ENCODE measurements at regions not wholly inside any gene's neighbourhood (a gene's known extent, or its start where the extent isn't known, plus 50 kb on each side); places are given as distances from the start of the nearest gene placed in this dataset.

GRCh38 chr9:73911804-73912203, 585.3 kb upstream of the RORB start:
- no peaks in the 10 kb centered on the region for H3F3A ChIP-seq (ENCODE audit: insufficient read depth)
- H3K9me2 ChIP-seq (replicated peaks; ENCODE audit: insufficient read depth, low read length): no peaks in the 10 kb centered on the region
- no peaks in the 10 kb centered on the region for H3K36me3 ChIP-seq (ENCODE audit: low read length)
- no peak overlapping the region for H3K9ac ChIP-seq (ENCODE audit: low read length)
- no peak overlapping the region for H3K4me2 ChIP-seq (ENCODE audit: low read depth, low read length, poor library complexity, severe bottlenecking)
- TF ChIP-seq, protein P1, sequence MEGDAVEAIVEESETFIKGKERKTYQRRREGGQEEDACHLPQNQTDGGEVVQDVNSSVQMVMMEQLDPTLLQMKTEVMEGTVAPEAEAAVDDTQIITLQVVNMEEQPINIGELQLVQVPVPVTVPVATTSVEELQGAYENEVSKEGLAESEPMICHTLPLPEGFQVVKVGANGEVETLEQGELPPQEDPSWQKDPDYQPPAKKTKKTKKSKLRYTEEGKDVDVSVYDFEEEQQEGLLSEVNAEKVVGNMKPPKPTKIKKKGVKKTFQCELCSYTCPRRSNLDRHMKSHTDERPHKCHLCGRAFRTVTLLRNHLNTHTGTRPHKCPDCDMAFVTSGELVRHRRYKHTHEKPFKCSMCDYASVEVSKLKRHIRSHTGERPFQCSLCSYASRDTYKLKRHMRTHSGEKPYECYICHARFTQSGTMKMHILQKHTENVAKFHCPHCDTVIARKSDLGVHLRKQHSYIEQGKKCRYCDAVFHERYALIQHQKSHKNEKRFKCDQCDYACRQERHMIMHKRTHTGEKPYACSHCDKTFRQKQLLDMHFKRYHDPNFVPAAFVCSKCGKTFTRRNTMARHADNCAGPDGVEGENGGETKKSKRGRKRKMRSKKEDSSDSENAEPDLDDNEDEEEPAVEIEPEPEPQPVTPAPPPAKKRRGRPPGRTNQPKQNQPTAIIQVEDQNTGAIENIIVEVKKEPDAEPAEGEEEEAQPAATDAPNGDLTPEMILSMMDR (IDR thresholded peaks at IDR 0.05; ENCODE audit: insufficient read depth, low read length, poor library complexity, severe bottlenecking): no peak
- no peak for TF ChIP-seq EZH2phosphoT487 (conservative IDR thresholded peaks at IDR 0.05; ENCODE audit: low read length)
- no peaks in the 10 kb centered on the region for H3K79me2 ChIP-seq (ENCODE audit: insufficient read depth, low read length)
- no peak overlapping the region for H2AFZ ChIP-seq (ENCODE audit: low read depth, low read length, severe bottlenecking)
- no peak overlapping the region for H3K4me3 ChIP-seq (ENCODE audit: insufficient read depth, low read length, poor library complexity, severe bottlenecking)
- no peaks in the 10 kb centered on the region for H3K27me3 ChIP-seq (ENCODE audit: low read length)
- no peaks in the 10 kb centered on the region for H3K9me3 ChIP-seq (ENCODE audit: insufficient read depth, low read length)
- H4K20me1 ChIP-seq (ENCODE audit: low read depth, low read length): no peaks in the 10 kb centered on the region
- no peak overlapping the region for H3K27ac ChIP-seq (ENCODE audit: low read depth, low read length)

DNA sequence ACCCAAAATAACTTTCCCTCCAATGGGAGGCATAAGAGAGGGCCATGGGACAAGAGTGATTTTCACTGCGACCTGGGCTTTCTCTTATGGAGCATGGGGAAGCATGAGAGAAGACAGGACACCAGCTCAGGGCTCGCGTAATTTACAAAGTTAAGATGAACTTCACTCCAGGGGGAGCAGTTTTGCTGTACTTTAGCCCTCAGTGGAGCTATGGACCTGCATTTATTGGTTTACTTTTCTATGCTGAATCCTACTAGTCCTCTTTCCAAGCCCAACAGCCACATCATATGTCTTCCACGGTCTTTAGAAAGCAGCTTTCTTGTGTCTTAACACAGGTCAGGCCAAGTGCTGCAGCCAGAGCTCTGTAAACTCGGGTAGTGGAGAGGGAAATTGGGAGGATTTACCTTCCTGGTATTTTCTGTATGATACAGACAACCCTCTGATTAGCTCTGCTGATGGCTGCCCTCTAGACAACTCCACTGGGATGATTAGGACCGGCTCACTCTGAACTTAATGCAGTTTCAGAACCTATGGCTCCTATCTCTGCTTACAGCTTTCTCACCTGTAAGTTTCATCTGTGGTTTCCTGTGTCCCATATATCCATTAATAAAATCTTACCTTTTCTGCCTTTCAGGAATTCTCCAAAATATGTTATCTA, 581.0 kb upstream of the RORB start:
- Histone ChIP-seq H3K9ac (ENCODE audit: low read length) (no peak overlapping the region), H3K4me3 (ENCODE audit: insufficient read depth, low read length, poor library complexity, severe bottlenecking) (no peak overlapping the region), H3K9me3 (ENCODE audit: insufficient read depth, low read length) (no peaks in the 10 kb centered on the region), H2AFZ (ENCODE audit: low read depth, low read length, severe bottlenecking) (no peak overlapping the region), H4K20me1 (ENCODE audit: low read depth, low read length) (no peaks in the 10 kb centered on the region), H3K27ac (ENCODE audit: low read depth, low read length) (no peak overlapping the region), H3K79me2 (ENCODE audit: insufficient read depth, low read length) (no peaks in the 10 kb centered on the region), H3K4me2 (ENCODE audit: low read depth, low read length, poor library complexity, severe bottlenecking) (no peak overlapping the region), H3K9me2 (replicated peaks; ENCODE audit: insufficient read depth, low read length) (no peaks in the 10 kb centered on the region), H3F3A (ENCODE audit: insufficient read depth) (no peaks in the 10 kb centered on the region), H3K27me3 (ENCODE audit: low read length) (no peaks in the 10 kb centered on the region), H3K36me3 (ENCODE audit: low read length) (no peaks in the 10 kb centered on the region)
- TF ChIP-seq, protein P1 (IDR thresholded peaks at IDR 0.05; ENCODE audit: insufficient read depth, low read length, poor library complexity, severe bottlenecking): no peak
- TF ChIP-seq EZH2phosphoT487 (conservative IDR thresholded peaks at IDR 0.05; ENCODE audit: low read length): no peak

- Histone ChIP-seq H3K27ac (ENCODE audit: low read depth, low read length) (no peak overlapping the region), H3K79me2 (ENCODE audit: insufficient read depth, low read length) (no peaks in the 10 kb centered on the region), H2AFZ (ENCODE audit: low read depth, low read length, severe bottlenecking) (no peak overlapping the region), H3K9me3 (ENCODE audit: insufficient read depth, low read length) (no peaks in the 10 kb centered on the region), H3K4me2 (ENCODE audit: low read depth, low read length, poor library complexity, severe bottlenecking) (no peak overlapping the region), H3K9ac (ENCODE audit: low read length) (no peak overlapping the region), H3K9me2 (replicated peaks; ENCODE audit: insufficient read depth, low read length) (no peaks in the 10 kb centered on the region), H3K27me3 (ENCODE audit: low read length) (no peaks in the 10 kb centered on the region), H3K4me3 (ENCODE audit: insufficient read depth, low read length, poor library complexity, severe bottlenecking) (no peak overlapping the region), H4K20me1 (ENCODE audit: low read depth, low read length) (no peaks in the 10 kb centered on the region), H3K36me3 (ENCODE audit: low read length) (no peaks in the 10 kb centered on the region), H3F3A (ENCODE audit: insufficient read depth) (no peaks in the 10 kb centered on the region)
- TF ChIP-seq EZH2phosphoT487 (conservative IDR thresholded peaks at IDR 0.05; ENCODE audit: low read length): no peak
- TF ChIP-seq, protein P1 (IDR thresholded peaks at IDR 0.05; ENCODE audit: insufficient read depth, low read length, poor library complexity, severe bottlenecking): no peak
Observed at GRCh38 chr9:73919712-73920111, 577.4 kb upstream of the RORB start.

All from SU-DHL-6 (cell line).